ENCODE measurements at regions not wholly inside any gene's neighbourhood (a gene's known extent, or its start where the extent isn't known, plus 50 kb on each side); places are given as distances from the start of the nearest gene placed in this dataset.

DNA sequence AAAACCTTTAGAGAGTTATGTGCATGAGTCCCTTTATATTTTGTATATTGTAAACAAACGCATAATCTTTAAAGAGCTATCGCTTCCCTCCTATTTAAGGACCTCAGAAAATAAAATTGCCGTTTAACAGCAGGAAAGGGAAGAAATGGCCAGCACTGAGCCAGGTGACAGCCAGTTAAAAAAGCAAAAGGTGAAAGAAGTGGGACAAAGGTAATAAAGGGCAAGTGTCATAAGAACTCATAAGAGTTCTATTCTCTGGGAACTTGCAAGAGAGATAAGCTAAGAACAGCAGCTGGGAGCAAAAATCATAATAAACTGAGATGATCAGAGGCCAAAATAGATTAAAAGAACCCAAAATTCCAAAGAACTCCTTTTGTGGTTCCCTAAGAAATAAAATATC lies 520.9 kb upstream of the PKN2 start:
- no peaks in the 10 kb centered on the region for H3K27me3 Mint-ChIP-seq

DNA sequence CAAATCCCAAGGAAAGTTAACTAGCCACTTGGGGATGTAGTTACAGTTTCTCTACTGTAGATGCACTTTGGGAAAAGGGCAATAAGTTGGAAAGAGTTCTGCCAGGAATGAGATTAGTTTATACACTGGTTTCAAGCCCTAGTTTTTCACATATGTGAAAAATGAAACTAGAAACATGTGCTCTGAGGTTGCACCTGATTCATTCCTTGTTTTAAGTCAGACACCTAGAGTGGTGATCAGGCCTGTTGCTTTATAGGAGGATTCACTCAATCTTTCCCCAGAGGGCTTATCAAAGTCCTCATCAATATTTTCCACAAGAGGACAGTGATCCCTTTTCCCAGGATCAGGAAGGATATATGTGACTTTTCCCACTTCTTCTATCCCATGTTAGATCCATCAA lies 515.9 kb upstream of the PKN2 start:
- Mint-ChIP-seq H3K4me1 (no peaks in the 10 kb centered on the region), H3K36me3 (no peaks in the 10 kb centered on the region), H3K4me3 (no peak overlapping the region), H3K27ac (no peak overlapping the region), H3K27me3 (no peaks in the 10 kb centered on the region), H3K9me3 (peaks cover 0 to 6% (median 0%) of the 10 kb centered on the region in 7 donors)
- Histone ChIP-seq H3K27me3 (ENCODE audit: control insufficient read depth, insufficient read depth, low read length) (no peaks in the 10 kb centered on the region), H3K9me3 (ENCODE audit: control insufficient read depth in 2 of 2, low read length in 2 of 2) (no peaks in the 10 kb centered on the region), H3K27ac (ENCODE audit: insufficient read depth, low read length, poor library complexity, severe bottlenecking) (no peak overlapping the region), H3K36me3 (ENCODE audit: control insufficient read depth, insufficient read depth, low read length) (no peaks in the 10 kb centered on the region), H3K4me3 (ENCODE audit: low read depth, low read length) (no peak overlapping the region), H3K4me1 (ENCODE audit: control insufficient read depth, insufficient read depth, low read length, poor library complexity, severe bottlenecking) (no peaks in the 10 kb centered on the region)
- ATAC-seq (ENCODE audit: low read depth in 2 of 2), result no peak
- DNase-seq, result no peak

More for the DNA sequence above, 520.9 kb upstream of the PKN2 start:
- no peak overlapping the region for H3K27ac ChIP-seq (ENCODE audit: insufficient read depth, low read length, poor library complexity, severe bottlenecking)
- H3K36me3 Mint-ChIP-seq, result no peaks in the 10 kb centered on the region
- H3K27me3 ChIP-seq (ENCODE audit: control insufficient read depth, insufficient read depth, low read length), result no peaks in the 10 kb centered on the region
- H3K9me3 ChIP-seq (ENCODE audit: control insufficient read depth in 2 of 2, low read length in 2 of 2), result no peaks in the 10 kb centered on the region
- H3K4me3 Mint-ChIP-seq, result no peak overlapping the region
- DNase-seq (no peak), ATAC-seq (ENCODE audit: low read depth in 2 of 2) (no peak)
- no peaks in the 10 kb centered on the region for H3K4me1 ChIP-seq (ENCODE audit: control insufficient read depth, insufficient read depth, low read length, poor library complexity, severe bottlenecking)
- H3K27ac Mint-ChIP-seq, result no peak overlapping the region
- H3K4me1 Mint-ChIP-seq, result no peaks in the 10 kb centered on the region
- no peaks in the 10 kb centered on the region for H3K36me3 ChIP-seq (ENCODE audit: control insufficient read depth, insufficient read depth, low read length)
- peaks cover 0 to 4% (median 0%) of the 10 kb centered on the region in 7 donors for H3K9me3 Mint-ChIP-seq
- H3K4me3 ChIP-seq (ENCODE audit: low read depth, low read length), result no peak overlapping the region

DNA sequence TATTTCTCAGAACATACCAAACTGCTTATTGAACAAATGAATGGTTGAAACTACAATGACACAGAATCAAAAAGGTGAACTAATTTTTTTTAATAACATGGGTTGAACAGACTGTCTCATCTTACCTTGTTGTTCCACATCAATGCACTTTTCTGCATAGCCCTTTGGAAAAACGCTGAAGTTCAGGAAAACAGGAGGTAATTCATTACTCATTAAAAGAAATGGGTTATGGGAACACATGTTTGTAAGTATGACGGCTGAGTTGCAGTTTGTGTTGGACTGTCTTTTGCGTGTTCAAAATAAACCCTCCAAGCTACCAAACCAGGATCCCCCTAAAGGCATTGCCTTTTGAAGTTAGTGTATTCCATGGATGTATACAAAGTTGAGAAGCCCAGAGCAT lies 514.9 kb upstream of the PKN2 start:
- H3K4me1 ChIP-seq (ENCODE audit: control insufficient read depth, insufficient read depth, low read length, poor library complexity, severe bottlenecking), result no peaks in the 10 kb centered on the region
- H3K9me3 ChIP-seq (ENCODE audit: control insufficient read depth in 2 of 2, low read length in 2 of 2), result no peaks in the 10 kb centered on the region
- H3K9me3 Mint-ChIP-seq, result peaks cover 0 to 6% (median 0%) of the 10 kb centered on the region in 7 donors
- no peaks in the 10 kb centered on the region for H3K36me3 ChIP-seq (ENCODE audit: control insufficient read depth, insufficient read depth, low read length)
- H3K4me3 Mint-ChIP-seq, result no peak overlapping the region
- no peak for DNase-seq
- H3K36me3 Mint-ChIP-seq, result no peaks in the 10 kb centered on the region
- H3K27me3 Mint-ChIP-seq, result no peaks in the 10 kb centered on the region
- ATAC-seq (ENCODE audit: low read depth in 2 of 2), result no peak
- no peak overlapping the region for H3K27ac Mint-ChIP-seq
- H3K4me3 ChIP-seq (ENCODE audit: low read depth, low read length), result no peak overlapping the region
- no peaks in the 10 kb centered on the region for H3K27me3 ChIP-seq (ENCODE audit: control insufficient read depth, insufficient read depth, low read length)
- no peak overlapping the region for H3K27ac ChIP-seq (ENCODE audit: insufficient read depth, low read length, poor library complexity, severe bottlenecking)
- H3K4me1 Mint-ChIP-seq, result no peaks in the 10 kb centered on the region

DNA sequence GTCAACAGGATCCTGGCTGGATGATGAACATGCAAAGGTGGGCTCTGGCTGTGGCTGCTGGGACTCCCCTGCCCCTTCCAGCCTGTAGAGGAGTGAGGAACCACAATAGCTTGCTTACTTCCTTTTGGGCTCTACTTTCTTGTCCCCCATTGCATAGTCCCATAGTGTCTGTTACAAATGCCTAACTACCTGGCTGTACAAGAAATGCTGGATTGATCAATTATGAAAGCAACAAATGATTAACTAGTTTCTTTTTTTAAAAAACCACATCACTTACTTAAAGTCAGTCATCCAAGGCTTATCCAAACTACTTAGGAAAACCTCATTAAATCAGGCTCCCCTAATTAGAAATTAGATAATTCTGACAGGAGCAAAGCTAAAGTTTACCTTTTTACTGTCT lies 514.1 kb upstream of the PKN2 start:
- Histone ChIP-seq H3K4me1 (ENCODE audit: control insufficient read depth, insufficient read depth, low read length, poor library complexity, severe bottlenecking) (no peaks in the 10 kb centered on the region), H3K27ac (ENCODE audit: insufficient read depth, low read length, poor library complexity, severe bottlenecking) (no peak overlapping the region), H3K36me3 (ENCODE audit: control insufficient read depth, insufficient read depth, low read length) (no peaks in the 10 kb centered on the region), H3K27me3 (ENCODE audit: control insufficient read depth, insufficient read depth, low read length) (no peaks in the 10 kb centered on the region), H3K4me3 (ENCODE audit: low read depth, low read length) (no peak overlapping the region), H3K9me3 (ENCODE audit: control insufficient read depth in 2 of 2, low read length in 2 of 2) (no peaks in the 10 kb centered on the region)
- Mint-ChIP-seq H3K27ac (no peak overlapping the region), H3K36me3 (no peaks in the 10 kb centered on the region), H3K27me3 (no peaks in the 10 kb centered on the region), H3K4me3 (no peak overlapping the region), H3K9me3 (peaks cover 0 to 6% (median 0%) of the 10 kb centered on the region in 7 donors), H3K4me1 (no peaks in the 10 kb centered on the region)
- ATAC-seq (ENCODE audit: low read depth in 2 of 2), result no peak
- no peak for DNase-seq

DNA sequence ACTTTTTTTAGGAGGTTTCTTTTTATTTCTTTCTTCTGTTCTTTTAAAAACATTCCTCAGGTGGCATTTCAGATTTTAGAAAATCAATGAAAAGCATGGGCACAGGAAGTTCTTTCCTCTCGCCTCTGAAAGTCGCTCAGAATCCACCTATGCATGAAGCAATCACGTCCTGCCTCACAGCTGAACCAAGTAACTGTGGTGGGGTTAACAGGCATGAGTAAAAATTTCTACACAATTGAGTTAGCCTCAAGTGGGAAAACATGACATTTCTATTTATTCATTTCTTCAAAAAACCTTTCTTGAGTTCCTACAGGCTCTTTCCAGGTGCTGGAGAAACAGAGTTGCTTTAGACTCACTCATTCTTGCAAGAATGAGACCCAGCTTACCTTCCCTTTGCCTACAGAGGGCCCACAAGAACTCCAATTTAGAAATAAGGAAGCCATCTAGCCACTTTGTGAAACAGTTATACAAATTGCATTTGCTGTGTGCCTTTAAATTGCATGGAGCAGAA lies 508.9 kb upstream of the PKN2 start:
- H3K36me3 ChIP-seq (ENCODE audit: control insufficient read depth, insufficient read depth, low read length), result no peaks in the 10 kb centered on the region
- H3K4me1 ChIP-seq (ENCODE audit: control insufficient read depth, insufficient read depth, low read length, poor library complexity, severe bottlenecking), result no peaks in the 10 kb centered on the region
- H3K36me3 Mint-ChIP-seq, result no peaks in the 10 kb centered on the region
- no peak for DNase-seq
- H3K4me3 ChIP-seq (ENCODE audit: low read depth, low read length), result no peak overlapping the region
- H3K27ac ChIP-seq (ENCODE audit: insufficient read depth, low read length, poor library complexity, severe bottlenecking), result no peak overlapping the region
- peaks cover 0 to 3% (median 0%) of the 10 kb centered on the region in 7 donors for H3K9me3 Mint-ChIP-seq
- no peaks in the 10 kb centered on the region for H3K27me3 ChIP-seq (ENCODE audit: control insufficient read depth, insufficient read depth, low read length)
- H3K9me3 ChIP-seq (ENCODE audit: control insufficient read depth in 2 of 2, low read length in 2 of 2), result no peaks in the 10 kb centered on the region
- no peaks in the 10 kb centered on the region for H3K4me1 Mint-ChIP-seq
- no peak overlapping the region for H3K4me3 Mint-ChIP-seq
- no peak for ATAC-seq (ENCODE audit: low read depth in 2 of 2)
- no peaks in the 10 kb centered on the region for H3K27me3 Mint-ChIP-seq
- no peak overlapping the region for H3K27ac Mint-ChIP-seq

DNA sequence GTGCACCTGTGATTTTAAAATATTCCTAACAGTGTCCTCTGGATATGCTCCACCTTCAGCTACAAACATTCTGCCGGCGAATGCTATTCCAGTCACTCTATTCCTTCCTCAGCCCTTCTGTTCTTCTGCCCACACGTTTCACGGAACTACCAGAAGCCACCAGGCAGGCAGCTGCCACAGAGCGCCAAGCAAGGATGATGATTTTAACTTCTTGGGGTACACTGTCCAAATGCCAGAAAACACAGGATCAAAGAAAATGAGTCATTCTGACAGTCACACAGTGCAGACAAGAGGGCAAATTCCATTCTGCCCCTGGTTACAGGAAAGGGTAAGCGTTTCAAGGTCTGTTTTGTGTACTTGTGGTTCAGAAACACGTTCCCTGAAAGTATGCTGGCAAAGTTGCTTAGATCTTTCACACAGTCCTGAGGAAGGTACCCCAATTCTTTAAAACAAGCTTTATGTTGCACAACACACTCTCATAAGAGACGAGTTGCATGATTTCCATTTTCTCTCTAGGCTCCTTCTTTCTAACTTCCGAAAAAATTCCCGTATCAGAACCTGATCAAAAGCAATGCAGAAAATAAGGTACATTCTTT lies 508.3 kb upstream of the PKN2 start:
- no peak for ATAC-seq (ENCODE audit: low read depth in 2 of 2)
- H3K4me3 ChIP-seq (ENCODE audit: low read depth, low read length), result no peak overlapping the region
- peaks cover 0 to 3% (median 0%) of the 10 kb centered on the region in 7 donors for H3K9me3 Mint-ChIP-seq
- H3K4me1 Mint-ChIP-seq, result no peaks in the 10 kb centered on the region
- no peaks in the 10 kb centered on the region for H3K27me3 ChIP-seq (ENCODE audit: control insufficient read depth, insufficient read depth, low read length)
- H3K4me1 ChIP-seq (ENCODE audit: control insufficient read depth, insufficient read depth, low read length, poor library complexity, severe bottlenecking), result no peaks in the 10 kb centered on the region
- H3K36me3 ChIP-seq (ENCODE audit: control insufficient read depth, insufficient read depth, low read length), result no peaks in the 10 kb centered on the region
- no peaks in the 10 kb centered on the region for H3K36me3 Mint-ChIP-seq
- no peaks in the 10 kb centered on the region for H3K27me3 Mint-ChIP-seq
- no peak for DNase-seq
- no peak overlapping the region for H3K4me3 Mint-ChIP-seq
- no peaks in the 10 kb centered on the region for H3K9me3 ChIP-seq (ENCODE audit: control insufficient read depth in 2 of 2, low read length in 2 of 2)
- H3K27ac Mint-ChIP-seq, result no peak overlapping the region
- H3K27ac ChIP-seq (ENCODE audit: insufficient read depth, low read length, poor library complexity, severe bottlenecking), result no peak overlapping the region

DNA sequence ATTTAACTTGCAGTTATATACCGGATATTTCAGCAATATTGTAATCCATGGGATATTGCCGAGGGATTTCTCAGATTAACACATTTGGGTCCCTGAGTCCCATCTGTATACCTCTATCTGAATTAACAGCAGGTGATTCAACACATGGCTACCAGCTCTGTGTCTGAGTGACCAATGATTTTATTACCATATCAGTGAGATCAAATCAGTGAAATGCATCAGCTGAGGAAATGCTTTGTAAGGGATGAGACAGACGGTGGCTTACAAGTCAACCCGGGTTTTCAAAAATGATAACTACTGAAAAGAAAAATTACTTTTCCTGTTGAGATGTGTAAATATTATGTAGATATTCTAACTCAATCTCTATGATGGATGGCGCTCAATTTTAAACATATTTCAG lies 504.1 kb upstream of the PKN2 start:
- Mint-ChIP-seq H3K4me1 (no peaks in the 10 kb centered on the region), H3K27me3 (no peaks in the 10 kb centered on the region)
- no peak for DNase-seq

DNA sequence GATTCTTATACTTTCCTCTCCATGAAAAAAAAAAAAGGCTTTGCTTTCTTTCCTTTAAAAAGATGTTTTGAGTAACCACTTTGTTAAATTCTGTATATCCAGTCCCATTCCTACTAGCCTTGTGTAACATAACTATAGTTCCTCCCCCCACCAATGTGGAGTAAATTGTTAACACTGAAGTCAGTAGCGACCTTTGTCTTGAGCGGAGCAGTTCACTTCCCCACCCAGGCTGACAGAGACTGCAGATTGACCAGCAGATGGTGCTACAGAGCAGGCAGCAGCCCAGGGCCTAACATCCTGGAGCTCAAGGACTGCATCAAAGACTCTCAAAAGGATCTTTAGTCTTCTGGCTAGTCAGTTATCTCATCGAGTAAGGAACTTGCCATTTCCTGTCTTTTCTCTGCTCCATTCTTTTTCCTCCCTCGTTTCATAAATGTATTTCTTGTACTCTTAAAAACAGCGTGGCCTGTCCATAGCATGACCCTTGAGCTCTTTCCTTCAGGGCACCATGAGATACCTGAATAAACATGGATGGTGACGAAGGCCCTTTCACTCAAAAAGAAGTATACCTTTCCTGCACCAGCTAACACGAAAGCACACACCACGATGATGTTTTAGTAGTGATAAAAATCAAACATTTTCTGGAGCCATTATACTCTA lies 503.5 kb upstream of the PKN2 start:
- Histone ChIP-seq H3K36me3 (ENCODE audit: control insufficient read depth, insufficient read depth, low read length) (no peaks in the 10 kb centered on the region), H3K4me1 (ENCODE audit: control insufficient read depth, insufficient read depth, low read length, poor library complexity, severe bottlenecking) (no peaks in the 10 kb centered on the region), H3K27ac (ENCODE audit: insufficient read depth, low read length, poor library complexity, severe bottlenecking) (no peak overlapping the region), H3K9me3 (ENCODE audit: control insufficient read depth in 2 of 2, low read length in 2 of 2) (no peaks in the 10 kb centered on the region), H3K4me3 (ENCODE audit: low read depth, low read length) (no peak overlapping the region), H3K27me3 (ENCODE audit: control insufficient read depth, insufficient read depth, low read length) (no peaks in the 10 kb centered on the region)
- Mint-ChIP-seq H3K27me3 (no peaks in the 10 kb centered on the region), H3K4me1 (no peaks in the 10 kb centered on the region), H3K9me3 (peaks cover 0 to 2% (median 0%) of the 10 kb centered on the region in 7 donors), H3K4me3 (no peak overlapping the region), H3K27ac (no peak overlapping the region), H3K36me3 (no peaks in the 10 kb centered on the region)
- DNase-seq, result peak in 2 of 3 donors; percentile 20 to 49
- peak; percentile 60 to 62 for ATAC-seq (ENCODE audit: low read depth in 2 of 2)

More for the DNA sequence above, 504.1 kb upstream of the PKN2 start:
- Histone ChIP-seq H3K4me3 (ENCODE audit: low read depth, low read length) (no peak overlapping the region), H3K27ac (ENCODE audit: insufficient read depth, low read length, poor library complexity, severe bottlenecking) (no peak overlapping the region), H3K9me3 (ENCODE audit: control insufficient read depth in 2 of 2, low read length in 2 of 2) (no peaks in the 10 kb centered on the region), H3K36me3 (ENCODE audit: control insufficient read depth, insufficient read depth, low read length) (no peaks in the 10 kb centered on the region), H3K4me1 (ENCODE audit: control insufficient read depth, insufficient read depth, low read length, poor library complexity, severe bottlenecking) (no peaks in the 10 kb centered on the region), H3K27me3 (ENCODE audit: control insufficient read depth, insufficient read depth, low read length) (no peaks in the 10 kb centered on the region)
- ATAC-seq (ENCODE audit: low read depth in 2 of 2), result no peak
- no peak overlapping the region for H3K4me3 Mint-ChIP-seq
- no peaks in the 10 kb centered on the region for H3K36me3 Mint-ChIP-seq
- no peak overlapping the region for H3K27ac Mint-ChIP-seq
- peaks cover 0 to 2% (median 0%) of the 10 kb centered on the region in 7 donors for H3K9me3 Mint-ChIP-seq

All from CD4-positive, CD25-positive, alpha-beta regulatory T cell (primary cell).